Muscle layer of colon (tissue), 2 donors: ENCODE measurements at regions not wholly inside any gene's neighbourhood (a gene's known extent, or its start where the extent isn't known, plus 50 kb on each side); places are given as distances from the start of the nearest gene placed in this dataset.
A peak's percentile ranks its signal among the peaks of the same experiment; 100 is the strongest.
"Not testable (repeated sequence)": the region's sequence is repeated elsewhere in the genome, so short reads cannot be mapped to it uniquely, and the experiment has no call there.

ENCODE experiments used
- H3K27ac ChIP-seq: one replicate; pipeline ENCODE4 v1.7.0; 2013; ENCODE audit warnings: low read depth, mild to moderate bottlenecking, low read length, moderate library complexity
- H3K27me3 ChIP-seq, 2 donors: one replicate each; pipeline ENCODE4 v1.7.0; 2013; ENCODE audit warnings: low read length in 2 of 2, mild to moderate bottlenecking in 2 of 2; ENCODE audit not compliant: insufficient read depth in 2 of 2, control insufficient read depth in 1 of 2
- H3K36me3 ChIP-seq: one replicate; pipeline ENCODE4 v1.7.0; 2013; ENCODE audit warnings: mild to moderate bottlenecking, low read length; ENCODE audit not compliant: insufficient read depth
- H3K4me1 ChIP-seq: one replicate; pipeline ENCODE4 v1.7.0; 2013; ENCODE audit warnings: mild to moderate bottlenecking, low read length; ENCODE audit not compliant: insufficient read depth
- H3K4me3 ChIP-seq, 2 donors: one replicate each; pipeline ENCODE4 v1.7.0; 2013; ENCODE audit warnings: low read length in 2 of 2, low read depth in 1 of 2, mild to moderate bottlenecking in 1 of 2, moderate library complexity in 1 of 2
- H3K9ac ChIP-seq: one replicate; pipeline ENCODE4 v1.7.0; 2013; ENCODE audit warnings: low read length
- H3K9me3 ChIP-seq: one replicate; pipeline ENCODE4 v1.7.0; 2013; ENCODE audit warnings: mild to moderate bottlenecking, low read length
- donor health status: abdominal sarcoma.
- donor health status: Adenocarcinoma of cecum.

DNA sequence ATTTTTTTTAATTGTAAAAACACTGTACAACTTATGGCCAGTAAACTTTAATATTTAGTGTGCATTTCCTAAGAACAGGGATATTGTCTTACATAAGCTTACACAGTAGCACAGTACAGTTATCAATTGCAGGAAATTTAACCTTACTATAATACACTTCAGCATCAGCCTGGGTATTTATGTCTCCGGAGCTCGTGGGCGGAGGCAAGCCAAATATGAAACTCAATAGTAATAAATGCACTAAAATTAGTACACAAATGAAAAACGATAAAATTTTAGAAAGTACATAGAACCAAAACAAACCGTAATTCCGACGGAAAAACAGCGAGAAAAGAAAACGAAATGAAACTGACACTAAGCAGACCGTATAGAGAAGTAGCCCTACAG lies 91.2 kb downstream of the ANXA2R start:
- no peaks in the 10 kb centered on the region for H3K9me3 ChIP-seq
- peaks cover 47 to 89% of the 10 kb centered on the region in 2 donors for H3K27me3 ChIP-seq
- no peak overlapping the region for H3K9ac ChIP-seq
- H3K27ac ChIP-seq, result no peak overlapping the region
- H3K4me3 ChIP-seq, result peak overlapping the region in 1 of 2 donors; percentile 22
- H3K4me1 ChIP-seq, result peaks cover 17% of the 10 kb centered on the region
- no peaks in the 10 kb centered on the region for H3K36me3 ChIP-seq

DNA sequence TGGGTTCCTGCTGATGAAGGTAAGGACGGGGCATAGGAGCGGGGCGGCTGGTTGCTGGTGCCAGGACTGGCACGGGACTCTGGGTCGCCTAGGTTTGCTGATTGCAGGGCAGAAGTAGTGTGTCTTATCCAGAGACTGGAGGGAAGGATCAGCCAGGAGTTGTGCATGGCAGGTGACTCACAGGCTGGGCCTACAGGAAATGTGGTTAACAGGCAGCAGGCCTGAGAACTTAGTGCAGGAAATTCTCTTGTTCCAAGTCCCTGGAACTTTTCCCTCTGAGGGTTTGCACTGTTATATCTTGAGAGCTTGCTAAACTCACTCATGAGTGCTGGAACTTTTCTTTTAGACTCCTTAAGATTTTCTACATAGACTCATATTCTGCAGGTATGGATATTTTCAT lies 95.1 kb downstream of the ANXA2R start:
- Histone ChIP-seq H3K27ac (no peak overlapping the region), H3K9ac (no peak overlapping the region), H3K36me3 (no peaks in the 10 kb centered on the region), H3K27me3 (peaks cover 27 to 67% of the 10 kb centered on the region in 2 donors), H3K4me1 (no peaks in the 10 kb centered on the region), H3K9me3 (no peaks in the 10 kb centered on the region), H3K4me3 (no peak overlapping the region)

DNA sequence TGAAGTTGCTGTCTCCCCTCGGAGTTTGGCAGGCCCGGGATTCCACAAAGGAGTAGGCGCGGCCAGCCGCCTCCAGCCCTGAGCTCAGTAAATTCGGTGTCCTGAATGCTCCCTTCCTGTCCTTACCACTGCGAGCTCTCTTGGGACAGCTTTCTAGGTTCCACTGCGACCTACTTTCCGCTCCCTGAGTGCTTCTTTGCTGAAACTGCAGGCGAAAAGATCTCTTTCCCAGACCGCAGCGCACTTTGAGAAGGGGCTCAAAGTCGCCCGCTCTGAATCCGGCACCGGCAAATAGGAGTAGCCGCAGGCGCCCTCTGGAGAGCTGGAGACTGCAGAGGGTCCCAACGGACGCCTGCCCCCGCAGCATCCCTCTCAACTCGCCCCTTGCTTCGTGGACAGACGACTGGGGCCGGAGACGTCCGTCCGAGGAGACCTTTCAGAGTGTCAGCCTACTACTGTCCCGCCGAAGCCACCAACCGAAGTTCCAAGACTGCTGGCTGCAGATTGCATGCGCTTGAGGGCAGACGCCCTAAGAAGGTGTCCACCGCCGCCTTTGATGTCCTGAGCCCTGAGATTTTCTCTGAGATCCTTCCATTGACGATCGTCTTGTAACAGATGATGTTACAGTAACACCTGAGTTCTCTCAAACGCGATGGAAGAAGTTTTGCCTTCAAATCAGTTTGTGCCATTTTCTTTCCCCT lies 96.0 kb downstream of the ANXA2R start:
- no peak overlapping the region for H3K4me3 ChIP-seq

DNA sequence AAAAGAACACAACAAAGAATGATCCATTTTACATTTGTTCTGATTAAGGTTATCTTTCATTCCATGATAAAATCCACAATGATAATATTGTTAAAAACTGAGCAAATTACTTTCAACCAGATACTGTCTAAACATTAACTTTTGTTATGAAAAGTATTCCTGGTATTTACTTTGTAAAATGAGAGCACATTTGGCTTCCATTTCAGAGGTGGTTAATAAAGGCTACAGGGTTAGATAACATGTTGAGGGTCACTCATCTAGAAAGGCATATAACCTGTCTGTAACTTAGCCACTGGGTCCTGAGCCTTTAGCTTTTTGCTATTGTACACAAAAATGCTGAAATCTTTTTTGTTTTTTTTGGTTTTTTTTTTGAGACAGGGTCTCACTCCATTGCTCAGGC lies 99.3 kb downstream of the ANXA2R start:
- H3K27me3 ChIP-seq, result peaks cover 11 to 34% of the 10 kb centered on the region in 2 donors
- H3K9ac ChIP-seq, result no peak overlapping the region
- no peaks in the 10 kb centered on the region for H3K4me1 ChIP-seq
- no peaks in the 10 kb centered on the region for H3K9me3 ChIP-seq
- no peak overlapping the region for H3K27ac ChIP-seq
- no peak overlapping the region for H3K4me3 ChIP-seq
- no peaks in the 10 kb centered on the region for H3K36me3 ChIP-seq

More for the DNA sequence above, 96.0 kb downstream of the ANXA2R start:
- Histone ChIP-seq H3K27ac (no peak overlapping the region), H3K36me3 (no peaks in the 10 kb centered on the region), H3K27me3 (peaks cover 17 to 61% of the 10 kb centered on the region in 2 donors), H3K9me3 (no peaks in the 10 kb centered on the region), H3K9ac (no peak overlapping the region), H3K4me1 (no peaks in the 10 kb centered on the region)

DNA sequence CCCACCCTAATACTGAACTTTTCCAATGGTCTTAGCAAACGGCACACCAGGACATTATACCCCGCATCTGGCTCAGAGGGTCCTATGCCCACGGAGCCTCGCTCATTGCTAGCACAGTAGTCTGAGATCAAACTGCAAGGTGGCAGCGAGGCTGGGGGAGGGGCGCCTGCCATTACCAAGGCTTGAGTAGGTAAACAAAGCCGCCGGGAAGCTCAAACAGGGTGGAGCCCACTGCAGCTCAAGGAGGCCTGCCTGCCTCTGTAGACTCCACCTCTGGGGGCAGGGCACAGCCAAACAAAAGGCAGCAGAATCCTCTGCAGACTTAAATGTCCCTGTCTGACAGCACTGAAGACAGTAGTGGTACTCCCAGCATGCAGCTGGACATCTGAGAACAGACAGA lies 108.1 kb downstream of the ANXA2R start:
- not testable (repeated sequence) for H3K36me3 ChIP-seq, H3K4me3 ChIP-seq, H3K27ac ChIP-seq, H3K9ac ChIP-seq, H3K27me3 ChIP-seq, H3K4me1 ChIP-seq, H3K9me3 ChIP-seq

DNA sequence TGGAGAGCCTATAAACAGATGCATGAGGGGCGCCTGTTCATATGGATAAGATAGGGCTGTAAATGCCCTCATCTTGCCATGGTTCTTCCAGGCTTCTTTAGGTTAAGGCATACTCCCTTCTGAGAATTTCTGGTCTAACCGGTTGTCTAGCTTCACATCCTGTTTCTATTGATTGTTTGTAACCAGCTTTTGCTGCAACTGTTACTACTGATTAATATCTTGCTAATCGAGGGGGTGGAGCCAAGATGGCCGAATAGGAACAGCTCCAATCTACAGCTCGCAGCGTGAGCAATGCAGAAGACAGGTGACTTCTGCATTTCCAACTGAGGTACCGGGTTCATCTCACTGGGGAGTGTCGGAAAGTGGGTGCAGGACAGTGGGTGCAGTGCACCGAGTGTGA lies 108.7 kb downstream of the ANXA2R start:
- H3K27ac ChIP-seq, H3K27me3 ChIP-seq, H3K9me3 ChIP-seq, H3K36me3 ChIP-seq, H3K4me1 ChIP-seq, H3K9ac ChIP-seq, H3K4me3 ChIP-seq: not testable (repeated sequence)

DNA sequence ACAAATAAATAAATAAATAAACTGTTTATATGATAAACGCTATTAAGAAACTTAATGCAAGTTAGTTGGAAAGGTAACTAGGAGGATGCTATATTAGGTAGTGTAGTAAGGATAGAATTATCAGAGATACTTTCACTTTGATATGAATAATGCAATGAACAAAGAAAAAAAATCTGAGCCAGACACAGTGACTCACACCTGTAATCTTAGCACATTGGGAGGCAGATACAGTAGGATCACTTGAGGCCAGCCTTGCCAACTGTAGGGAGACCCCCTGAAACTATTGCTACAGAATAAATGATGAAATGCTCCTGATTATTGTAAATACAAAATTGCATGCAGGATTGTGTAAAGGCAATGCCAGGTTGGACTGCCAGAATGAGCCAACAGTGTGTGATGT lies 109.2 kb downstream of the ANXA2R start:
- no peaks in the 10 kb centered on the region for H3K27me3 ChIP-seq
- no peak overlapping the region for H3K27ac ChIP-seq
- no peak overlapping the region for H3K9ac ChIP-seq
- no peak overlapping the region for H3K4me3 ChIP-seq
- no peaks in the 10 kb centered on the region for H3K36me3 ChIP-seq
- no peaks in the 10 kb centered on the region for H3K4me1 ChIP-seq
- no peaks in the 10 kb centered on the region for H3K9me3 ChIP-seq

DNA sequence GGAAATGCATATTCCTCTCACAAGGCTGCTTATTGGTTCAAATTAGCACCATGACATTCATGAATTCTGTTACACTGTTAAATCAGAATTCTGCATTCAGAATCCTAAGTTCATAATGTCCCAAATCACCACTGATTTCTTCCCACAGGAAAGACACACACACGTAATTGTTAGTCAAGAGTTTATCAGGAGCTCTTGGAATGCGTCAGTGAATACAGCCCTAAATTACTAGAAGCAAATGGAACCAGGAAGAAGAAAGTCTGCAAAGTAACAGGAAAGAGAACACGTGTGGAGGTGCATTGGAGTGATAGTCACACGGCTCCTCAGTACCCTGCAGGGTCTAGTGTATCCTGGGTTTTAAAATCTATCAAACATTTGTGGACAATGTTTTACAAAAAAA lies 110.2 kb downstream of the ANXA2R start:
- H3K9me3 ChIP-seq, result no peaks in the 10 kb centered on the region
- no peaks in the 10 kb centered on the region for H3K27me3 ChIP-seq
- H3K36me3 ChIP-seq, result no peaks in the 10 kb centered on the region
- no peak overlapping the region for H3K27ac ChIP-seq
- no peak overlapping the region for H3K9ac ChIP-seq
- H3K4me1 ChIP-seq, result no peaks in the 10 kb centered on the region
- H3K4me3 ChIP-seq, result no peak overlapping the region

DNA sequence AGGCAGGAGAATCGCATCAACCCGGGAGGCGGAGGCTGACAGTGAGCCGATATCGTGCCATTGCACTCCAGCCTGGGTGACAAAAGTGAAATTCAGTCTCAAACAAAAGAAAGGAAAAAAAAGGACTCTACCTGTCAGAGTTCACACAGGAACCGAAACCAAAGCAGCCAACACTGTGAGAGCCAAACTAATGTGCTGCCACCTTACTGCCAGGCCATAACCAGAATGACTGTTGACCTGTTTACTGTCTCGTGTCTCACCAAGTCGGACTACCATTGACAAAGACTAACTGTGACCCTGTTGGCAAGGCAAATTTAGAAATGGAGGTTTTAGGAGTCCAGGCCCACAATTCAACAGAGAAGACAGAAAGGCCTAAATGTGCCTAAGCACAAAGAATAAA lies 112.4 kb downstream of the ANXA2R start:
- Histone ChIP-seq H3K9ac (no peak overlapping the region), H3K4me3 (no peak overlapping the region), H3K4me1 (no peaks in the 10 kb centered on the region), H3K27me3 (peaks cover 0 to 4% of the 10 kb centered on the region in 2 donors), H3K36me3 (no peaks in the 10 kb centered on the region), H3K9me3 (no peaks in the 10 kb centered on the region), H3K27ac (no peak overlapping the region)

DNA sequence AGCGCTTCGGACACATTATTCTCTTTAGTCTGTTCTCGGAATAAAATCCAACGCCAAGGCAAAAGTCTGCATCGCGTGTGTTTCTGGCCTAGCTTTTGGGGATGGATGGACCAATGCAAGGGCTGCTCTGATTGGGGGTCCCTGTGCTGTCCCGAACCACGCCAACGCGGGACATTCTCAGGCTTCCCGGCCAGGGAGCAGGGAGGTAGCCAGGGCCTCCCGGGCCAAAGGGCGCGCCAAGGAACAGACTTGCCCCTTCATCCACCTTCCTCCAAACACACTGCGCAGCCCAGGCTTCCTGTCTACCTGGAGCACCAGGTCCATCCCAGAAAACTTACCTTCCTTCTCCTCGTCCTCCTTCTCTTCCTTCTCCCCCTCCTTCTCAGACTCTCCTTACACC lies 113.0 kb upstream of the SELENOP start:
- Histone ChIP-seq H3K27me3 (peaks cover 0 to 4% of the 10 kb centered on the region in 2 donors), H3K9me3 (no peaks in the 10 kb centered on the region), H3K4me3 (no peak overlapping the region), H3K4me1 (no peaks in the 10 kb centered on the region), H3K36me3 (no peaks in the 10 kb centered on the region), H3K9ac (no peak overlapping the region), H3K27ac (no peak overlapping the region)

DNA sequence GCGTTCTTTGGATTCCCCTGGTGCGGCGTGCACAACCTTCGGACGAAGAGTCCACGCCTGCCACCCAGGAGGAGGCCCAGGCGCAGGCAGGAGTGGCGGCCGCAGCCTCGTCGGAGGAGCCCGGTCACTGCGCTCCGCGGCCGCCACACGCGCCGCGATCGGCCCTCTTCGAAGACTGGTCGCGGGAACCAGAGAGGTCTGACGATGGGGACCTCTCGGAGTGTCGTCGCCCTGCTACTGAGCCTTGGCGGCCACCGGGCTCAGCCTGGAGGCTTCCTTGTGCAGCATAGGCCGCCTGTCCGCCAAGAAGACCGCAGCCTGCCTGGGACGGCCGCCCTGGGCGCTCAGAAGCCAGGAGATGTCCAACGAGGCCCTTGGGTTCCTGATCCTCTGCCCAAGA lies 112.5 kb upstream of the SELENOP start:
- Histone ChIP-seq H3K4me1 (no peaks in the 10 kb centered on the region), H3K4me3 (no peak overlapping the region), H3K27me3 (peaks cover 0 to 4% of the 10 kb centered on the region in 2 donors), H3K9me3 (no peaks in the 10 kb centered on the region), H3K36me3 (no peaks in the 10 kb centered on the region), H3K27ac (no peak overlapping the region), H3K9ac (no peak overlapping the region)

DNA sequence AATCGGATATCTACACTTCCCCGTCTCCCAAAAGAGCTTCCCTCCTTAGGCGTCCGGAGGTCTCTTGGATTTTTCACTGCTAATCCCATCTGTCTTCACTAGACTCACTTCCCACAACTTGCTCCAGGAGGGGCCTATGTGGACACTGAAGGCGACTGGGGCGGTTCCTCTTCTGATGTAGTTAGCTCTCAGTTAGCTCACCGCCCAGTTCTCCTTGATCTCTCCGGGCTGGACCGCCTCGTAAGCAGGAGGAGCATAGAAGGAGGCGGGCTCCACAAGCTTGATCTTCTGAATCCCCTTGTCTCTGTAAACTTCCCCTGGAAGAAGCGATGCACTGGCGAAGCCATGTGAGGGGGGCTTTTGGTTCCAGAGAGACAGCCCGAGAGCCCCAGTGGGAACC lies 112.0 kb upstream of the SELENOP start:
- Histone ChIP-seq H3K4me1 (no peaks in the 10 kb centered on the region), H3K27me3 (peaks cover 0 to 4% of the 10 kb centered on the region in 2 donors), H3K36me3 (no peaks in the 10 kb centered on the region), H3K9ac (no peak overlapping the region), H3K27ac (no peak overlapping the region), H3K4me3 (no peak overlapping the region), H3K9me3 (no peaks in the 10 kb centered on the region)
